IPS-15b (cell line): ENCODE measurements at regions not wholly inside any gene's neighbourhood (a gene's known extent, or its start where the extent isn't known, plus 50 kb on each side); places are given as distances from the start of the nearest gene placed in this dataset.

Source experiments
- H3K27me3 ChIP-seq: one replicate; pipeline ENCODE4 v1.6.1; 2013; ENCODE audit warnings: low read length; ENCODE audit not compliant: control insufficient read depth, insufficient read depth
- H3K36me3 ChIP-seq: one replicate; pipeline ENCODE4 v1.6.1; 2013; ENCODE audit warnings: low read length; ENCODE audit not compliant: control insufficient read depth, insufficient read depth
- H3K4me1 ChIP-seq: one replicate; pipeline ENCODE4 v1.6.1; 2013; ENCODE audit warnings: mild to moderate bottlenecking, low read length; ENCODE audit not compliant: control insufficient read depth, insufficient read depth
- H3K4me3 ChIP-seq: one replicate; pipeline ENCODE4 v1.5.1; 2013; ENCODE audit warnings: low read depth, low read length
- H3K9ac ChIP-seq: one replicate; pipeline ENCODE4 v1.6.1; 2013; ENCODE audit warnings: low read depth, mild to moderate bottlenecking, low read length
- H3K9me3 ChIP-seq: one replicate; pipeline ENCODE4 v1.6.1; 2013; ENCODE audit warnings: mild to moderate bottlenecking, low read length; ENCODE audit not compliant: control insufficient read depth, insufficient read depth

GRCh38 chr3:177547711-177548350 is 350.5 kb upstream of the TBL1XR1 start:
- Histone ChIP-seq H3K27me3 (no peaks in the 10 kb centered on the region), H3K4me1 (no peaks in the 10 kb centered on the region), H3K9ac (no peak overlapping the region), H3K9me3 (no peaks in the 10 kb centered on the region), H3K36me3 (no peaks in the 10 kb centered on the region), H3K4me3 (no peak overlapping the region)

DNA sequence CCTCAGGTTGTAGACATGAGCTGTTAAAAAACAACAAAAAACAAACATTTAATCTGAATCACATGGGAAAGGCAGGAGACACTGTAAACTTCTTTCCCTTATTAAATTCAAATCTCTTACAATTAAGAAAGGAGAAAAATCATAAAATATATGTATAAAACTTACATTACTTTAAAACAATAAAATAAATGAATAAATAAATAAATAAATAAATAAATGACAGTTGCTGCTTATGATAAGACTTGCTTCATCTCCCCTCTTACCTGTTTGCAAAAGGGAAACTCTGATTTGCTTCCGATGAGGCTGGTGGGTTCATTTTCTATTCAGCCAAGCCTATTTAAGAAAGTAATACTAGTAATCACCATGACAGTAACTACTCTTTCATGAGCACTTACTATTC is 353.4 kb upstream of the TBL1XR1 start:
- no peaks in the 10 kb centered on the region for H3K27me3 ChIP-seq
- H3K4me3 ChIP-seq = no peak overlapping the region

GRCh38 chr3:177551431-177551836 is 354.2 kb upstream of the TBL1XR1 start:
- Histone ChIP-seq H3K27me3 (no peaks in the 10 kb centered on the region), H3K4me3 (no peak overlapping the region), H3K9me3 (no peaks in the 10 kb centered on the region), H3K36me3 (no peaks in the 10 kb centered on the region), H3K9ac (no peak overlapping the region), H3K4me1 (peaks cover 16% of the 10 kb centered on the region)

More for the DNA sequence above, 353.4 kb upstream of the TBL1XR1 start:
- Histone ChIP-seq H3K36me3 (no peaks in the 10 kb centered on the region), H3K4me1 (peaks cover 15% of the 10 kb centered on the region), H3K9ac (no peak overlapping the region), H3K9me3 (no peaks in the 10 kb centered on the region)

DNA sequence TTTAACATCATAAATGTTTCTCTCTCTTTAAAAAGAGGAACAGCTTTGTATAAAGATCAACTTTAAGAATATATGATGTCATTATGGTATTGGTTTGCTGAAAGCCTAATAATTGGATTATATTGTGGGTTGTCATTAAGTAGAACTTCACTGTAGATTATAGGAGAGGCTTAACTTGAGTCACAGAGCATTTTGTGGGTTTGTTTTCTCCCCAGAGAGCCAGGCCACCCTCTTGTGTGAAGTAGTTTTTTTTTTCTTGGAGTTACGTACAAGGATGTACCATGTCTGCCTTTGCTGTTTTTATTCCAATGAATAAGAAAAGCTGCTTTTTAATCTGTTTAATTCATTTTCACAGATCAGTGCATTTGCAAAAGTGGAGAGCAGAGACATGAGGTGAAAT is 354.8 kb upstream of the TBL1XR1 start:
- Histone ChIP-seq H3K36me3 (no peaks in the 10 kb centered on the region), H3K27me3 (no peaks in the 10 kb centered on the region), H3K4me1 (peaks cover 16% of the 10 kb centered on the region), H3K9me3 (no peaks in the 10 kb centered on the region), H3K4me3 (no peak overlapping the region), H3K9ac (no peak overlapping the region)

DNA sequence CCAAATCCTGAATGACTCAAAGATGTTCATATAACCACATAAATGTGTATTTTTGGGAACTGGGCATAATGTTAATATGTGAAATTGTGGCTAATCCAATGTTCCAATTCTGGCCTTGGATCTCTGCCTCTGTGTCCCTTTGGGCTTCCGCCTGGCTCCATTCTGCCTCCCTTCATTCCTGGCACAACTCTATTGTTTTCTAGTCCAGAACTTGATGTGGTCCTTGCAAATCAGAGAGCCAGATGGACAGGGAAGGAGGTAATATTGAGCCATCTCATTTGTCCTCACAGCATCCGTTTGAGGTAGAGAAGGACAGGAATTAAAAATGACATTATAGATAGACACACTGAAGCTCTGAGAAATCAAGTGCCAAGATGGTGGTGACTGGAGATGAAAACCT is 355.7 kb upstream of the TBL1XR1 start:
- Histone ChIP-seq H3K4me3 (no peak overlapping the region), H3K27me3 (no peaks in the 10 kb centered on the region), H3K36me3 (no peaks in the 10 kb centered on the region), H3K9ac (no peak overlapping the region), H3K9me3 (no peaks in the 10 kb centered on the region), H3K4me1 (peaks cover 16% of the 10 kb centered on the region)

DNA sequence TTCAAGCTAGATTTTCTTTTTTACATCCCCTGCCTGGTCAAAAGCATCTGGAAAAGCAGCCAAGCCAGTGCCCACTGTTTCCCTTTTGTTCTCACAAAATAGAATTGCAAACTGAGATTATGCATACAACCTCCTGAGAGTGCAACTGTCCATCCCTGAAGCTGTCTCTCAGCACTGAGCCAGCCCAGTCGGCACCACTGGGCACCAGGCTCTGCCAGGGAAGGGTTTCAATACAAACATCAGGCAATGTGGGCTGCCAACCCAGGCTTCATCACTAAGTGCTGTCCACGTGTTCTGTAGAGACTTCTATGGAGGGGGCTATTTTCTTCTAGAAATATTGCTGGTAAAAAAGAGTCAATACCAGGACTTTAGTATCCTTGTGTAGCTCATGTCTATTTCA is 356.3 kb upstream of the TBL1XR1 start:
- Histone ChIP-seq H3K4me1 (peaks cover 16% of the 10 kb centered on the region), H3K27me3 (no peaks in the 10 kb centered on the region), H3K36me3 (no peaks in the 10 kb centered on the region), H3K9ac (no peak overlapping the region), H3K9me3 (no peaks in the 10 kb centered on the region), H3K4me3 (no peak overlapping the region)

- Histone ChIP-seq H3K4me3 (no peak overlapping the region), H3K27me3 (no peaks in the 10 kb centered on the region), H3K9me3 (no peaks in the 10 kb centered on the region), H3K36me3 (no peaks in the 10 kb centered on the region), H3K4me1 (peaks cover 19% of the 10 kb centered on the region), H3K9ac (no peak overlapping the region)
Measured at GRCh38 chr3:177554895-177555759, 357.8 kb upstream of the TBL1XR1 start.

GRCh38 chr3:177557548-177557947 is 360.3 kb upstream of the TBL1XR1 start:
- H3K4me3 ChIP-seq = no peak overlapping the region
- no peaks in the 10 kb centered on the region for H3K36me3 ChIP-seq
- no peaks in the 10 kb centered on the region for H3K9me3 ChIP-seq
- H3K4me1 ChIP-seq = peaks cover 19% of the 10 kb centered on the region
- no peaks in the 10 kb centered on the region for H3K27me3 ChIP-seq
- no peak overlapping the region for H3K9ac ChIP-seq

GRCh38 chr3:177561365-177561764 is 364.1 kb upstream of the TBL1XR1 start:
- Histone ChIP-seq H3K9ac (no peak overlapping the region), H3K4me3 (no peak overlapping the region), H3K36me3 (no peaks in the 10 kb centered on the region), H3K27me3 (no peaks in the 10 kb centered on the region), H3K4me1 (peaks cover 2% of the 10 kb centered on the region), H3K9me3 (no peaks in the 10 kb centered on the region)

GRCh38 chr3:177561769-177562392 is 364.6 kb upstream of the TBL1XR1 start:
- H3K4me1 ChIP-seq = peaks cover 2% of the 10 kb centered on the region

GRCh38 chr3:177563243-177563780 is 366.0 kb upstream of the TBL1XR1 start:
- H3K27me3 ChIP-seq = no peaks in the 10 kb centered on the region
- H3K4me3 ChIP-seq = no peak overlapping the region
- H3K9ac ChIP-seq = no peak overlapping the region
- no peaks in the 10 kb centered on the region for H3K36me3 ChIP-seq
- peaks cover 2% of the 10 kb centered on the region for H3K4me1 ChIP-seq
- no peaks in the 10 kb centered on the region for H3K9me3 ChIP-seq

More at GRCh38 chr3:177561769-177562392, 364.6 kb upstream of the TBL1XR1 start:
- Histone ChIP-seq H3K36me3 (no peaks in the 10 kb centered on the region), H3K27me3 (no peaks in the 10 kb centered on the region), H3K9ac (no peak overlapping the region), H3K4me3 (no peak overlapping the region), H3K9me3 (no peaks in the 10 kb centered on the region)
